Astrocyte of the spinal cord (primary cell): ENCODE measurements at regions not wholly inside any gene's neighbourhood (a gene's known extent, or its start where the extent isn't known, plus 50 kb on each side); places are given as distances from the start of the nearest gene placed in this dataset.

ENCODE experiments used
- DNase-seq: peaks from one replicate; pipeline ENCODE4 v3.0.0; 2011; ENCODE audit warnings: low read depth, low spot score
- H3K4me3 ChIP-seq: 2 replicates; pipeline ENCODE4 v1.5.1; 2011; ENCODE audit warnings: low read depth, mild to moderate bottlenecking, low read length, moderate library complexity
- CTCF ChIP-seq: IDR thresholded peaks from 2 replicates; pipeline ENCODE4 v1.5.1; 2012; ENCODE audit warnings: low read depth, mild to moderate bottlenecking, low read length, inconsistent platforms
- in situ Hi-C: cut with HindIII; loops from 2 replicates; pipeline ENCODE4 v1.10.0; 2017; ENCODE audit warnings: low sequenced_read_pairs

- in situ Hi-C loops, result no loop called here
- H3K4me3 ChIP-seq, result no peak overlapping the region
- no peak for TF ChIP-seq CTCF
- no peak for DNase-seq
Observed at GRCh38 chr9:2985343-2985742, 141.4 kb upstream of the PUM3 start.

- in situ Hi-C loops, result no loop called here
- H3K4me3 ChIP-seq, result no peak overlapping the region
- TF ChIP-seq CTCF, result no peak
- no peak for DNase-seq
Observed at GRCh38 chr9:2984491-2984890, 140.6 kb upstream of the PUM3 start.

- in situ Hi-C loops, result no loop called here
Observed at GRCh38 chr9:2979957-2980610, 136.2 kb upstream of the PUM3 start.

GRCh38 chr9:2972475-2972874 lies 128.6 kb upstream of the PUM3 start:
- no peak for DNase-seq
- no peak overlapping the region for H3K4me3 ChIP-seq
- in situ Hi-C loops, result no loop called here
- no peak for TF ChIP-seq CTCF

More at GRCh38 chr9:2979957-2980610, 136.2 kb upstream of the PUM3 start:
- DNase-seq, result no peak
- no peak overlapping the region for H3K4me3 ChIP-seq
- no peak for TF ChIP-seq CTCF

- in situ Hi-C loops, result no loop called here
- no peak overlapping the region for H3K4me3 ChIP-seq
- DNase-seq, result no peak
- no peak for TF ChIP-seq CTCF
Observed at GRCh38 chr9:2970864-2971263, 127.0 kb upstream of the PUM3 start.

GRCh38 chr9:2967766-2968165 lies 123.9 kb upstream of the PUM3 start:
- no peak overlapping the region for H3K4me3 ChIP-seq
- DNase-seq, result no peak
- no peak for TF ChIP-seq CTCF
- in situ Hi-C loops, result no loop called here
